ENCODE measurements at regions not wholly inside any gene's neighbourhood (a gene's known extent, or its start where the extent isn't known, plus 50 kb on each side); places are given as distances from the start of the nearest gene placed in this dataset.
"Not testable (repeated sequence)": the region's sequence is repeated elsewhere in the genome, so short reads cannot be mapped to it uniquely, and the experiment has no call there.

DNA sequence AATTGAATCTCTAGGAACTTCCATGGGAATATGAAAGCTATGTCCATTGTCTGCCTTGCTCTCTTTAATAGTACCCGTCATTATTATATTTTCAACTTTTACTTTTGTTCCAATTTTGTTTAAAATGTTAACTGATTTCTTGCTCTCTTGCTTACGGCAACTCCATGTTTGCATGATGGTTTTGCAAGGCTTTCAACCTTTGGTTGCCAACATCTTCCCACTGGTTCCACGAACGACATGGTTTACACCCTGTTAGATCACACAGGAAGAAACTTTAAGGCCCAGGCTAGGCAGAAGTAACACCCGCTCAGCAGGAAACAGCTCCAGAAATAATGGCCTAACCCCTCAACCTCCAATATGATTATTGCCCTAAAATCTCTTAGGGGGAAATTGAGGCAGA, 4145.6 kb upstream of the TPTE start:
- TF ChIP-seq, protein P1, sequence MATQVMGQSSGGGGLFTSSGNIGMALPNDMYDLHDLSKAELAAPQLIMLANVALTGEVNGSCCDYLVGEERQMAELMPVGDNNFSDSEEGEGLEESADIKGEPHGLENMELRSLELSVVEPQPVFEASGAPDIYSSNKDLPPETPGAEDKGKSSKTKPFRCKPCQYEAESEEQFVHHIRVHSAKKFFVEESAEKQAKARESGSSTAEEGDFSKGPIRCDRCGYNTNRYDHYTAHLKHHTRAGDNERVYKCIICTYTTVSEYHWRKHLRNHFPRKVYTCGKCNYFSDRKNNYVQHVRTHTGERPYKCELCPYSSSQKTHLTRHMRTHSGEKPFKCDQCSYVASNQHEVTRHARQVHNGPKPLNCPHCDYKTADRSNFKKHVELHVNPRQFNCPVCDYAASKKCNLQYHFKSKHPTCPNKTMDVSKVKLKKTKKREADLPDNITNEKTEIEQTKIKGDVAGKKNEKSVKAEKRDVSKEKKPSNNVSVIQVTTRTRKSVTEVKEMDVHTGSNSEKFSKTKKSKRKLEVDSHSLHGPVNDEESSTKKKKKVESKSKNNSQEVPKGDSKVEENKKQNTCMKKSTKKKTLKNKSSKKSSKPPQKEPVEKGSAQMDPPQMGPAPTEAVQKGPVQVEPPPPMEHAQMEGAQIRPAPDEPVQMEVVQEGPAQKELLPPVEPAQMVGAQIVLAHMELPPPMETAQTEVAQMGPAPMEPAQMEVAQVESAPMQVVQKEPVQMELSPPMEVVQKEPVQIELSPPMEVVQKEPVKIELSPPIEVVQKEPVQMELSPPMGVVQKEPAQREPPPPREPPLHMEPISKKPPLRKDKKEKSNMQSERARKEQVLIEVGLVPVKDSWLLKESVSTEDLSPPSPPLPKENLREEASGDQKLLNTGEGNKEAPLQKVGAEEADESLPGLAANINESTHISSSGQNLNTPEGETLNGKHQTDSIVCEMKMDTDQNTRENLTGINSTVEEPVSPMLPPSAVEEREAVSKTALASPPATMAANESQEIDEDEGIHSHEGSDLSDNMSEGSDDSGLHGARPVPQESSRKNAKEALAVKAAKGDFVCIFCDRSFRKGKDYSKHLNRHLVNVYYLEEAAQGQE (IDR thresholded peaks at IDR 0.05; ENCODE audit: low read depth, low read length), result not testable (repeated sequence)
- TF ChIP-seq, protein P2, sequence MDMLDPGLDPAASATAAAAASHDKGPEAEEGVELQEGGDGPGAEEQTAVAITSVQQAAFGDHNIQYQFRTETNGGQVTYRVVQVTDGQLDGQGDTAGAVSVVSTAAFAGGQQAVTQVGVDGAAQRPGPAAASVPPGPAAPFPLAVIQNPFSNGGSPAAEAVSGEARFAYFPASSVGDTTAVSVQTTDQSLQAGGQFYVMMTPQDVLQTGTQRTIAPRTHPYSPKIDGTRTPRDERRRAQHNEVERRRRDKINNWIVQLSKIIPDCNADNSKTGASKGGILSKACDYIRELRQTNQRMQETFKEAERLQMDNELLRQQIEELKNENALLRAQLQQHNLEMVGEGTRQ (IDR thresholded peaks at IDR 0.05; ENCODE audit: borderline replicate concordance, low read depth, low read length), result not testable (repeated sequence)
